Globus pallidus (tissue), 1 donor: ENCODE measurements at regions not wholly inside any gene's neighbourhood (a gene's known extent, or its start where the extent isn't known, plus 50 kb on each side); places are given as distances from the start of the nearest gene placed in this dataset.

Experiments
- DNase-seq: peaks from one replicate; pipeline ENCODE4 v3.0.0-alpha.2; 2015; ENCODE audit warnings: low spot score

DNA sequence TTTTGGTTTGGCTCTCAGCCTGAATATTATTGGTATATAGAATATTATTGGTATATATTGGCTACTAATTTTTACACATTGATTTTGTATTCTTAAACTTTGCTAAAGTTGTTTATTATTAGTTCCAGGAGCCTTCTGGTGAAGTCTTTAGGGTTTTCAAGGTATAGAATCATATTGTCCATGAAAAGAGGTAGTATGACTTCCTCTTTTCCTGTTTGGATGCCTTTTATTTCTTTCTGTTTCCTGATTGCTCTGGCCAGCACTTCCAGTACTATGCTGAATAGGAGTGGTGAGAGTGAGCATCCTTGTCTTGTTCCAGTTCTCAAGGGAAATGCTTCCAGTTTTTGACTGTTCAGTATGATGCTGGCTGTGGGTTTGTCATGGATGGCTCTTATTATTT lies 107.3 kb upstream of the LIPC start:
- DNase-seq, result no peak

DNA sequence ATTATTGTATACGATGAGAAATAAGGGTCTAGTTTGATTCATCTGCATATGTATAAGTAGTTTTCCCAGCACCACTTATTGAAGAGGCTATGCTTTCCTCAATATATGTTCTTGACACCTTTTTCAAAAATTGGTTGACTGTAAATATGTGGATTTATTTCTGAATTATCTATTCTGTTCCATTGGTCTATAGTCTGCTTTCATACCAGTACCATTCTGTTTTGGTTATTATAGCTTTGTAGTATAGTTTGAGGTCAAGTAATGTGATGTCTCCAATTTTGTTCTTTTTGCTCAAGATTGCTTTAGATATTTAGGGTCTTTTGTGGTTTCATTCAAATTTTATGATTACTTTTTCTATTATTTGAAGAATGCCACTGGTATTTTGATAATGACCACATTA lies 103.8 kb upstream of the LIPC start:
- DNase-seq, result no peak

GRCh38 chr15:58329211-58329610 lies 102.6 kb upstream of the LIPC start:
- no peak for DNase-seq

DNA sequence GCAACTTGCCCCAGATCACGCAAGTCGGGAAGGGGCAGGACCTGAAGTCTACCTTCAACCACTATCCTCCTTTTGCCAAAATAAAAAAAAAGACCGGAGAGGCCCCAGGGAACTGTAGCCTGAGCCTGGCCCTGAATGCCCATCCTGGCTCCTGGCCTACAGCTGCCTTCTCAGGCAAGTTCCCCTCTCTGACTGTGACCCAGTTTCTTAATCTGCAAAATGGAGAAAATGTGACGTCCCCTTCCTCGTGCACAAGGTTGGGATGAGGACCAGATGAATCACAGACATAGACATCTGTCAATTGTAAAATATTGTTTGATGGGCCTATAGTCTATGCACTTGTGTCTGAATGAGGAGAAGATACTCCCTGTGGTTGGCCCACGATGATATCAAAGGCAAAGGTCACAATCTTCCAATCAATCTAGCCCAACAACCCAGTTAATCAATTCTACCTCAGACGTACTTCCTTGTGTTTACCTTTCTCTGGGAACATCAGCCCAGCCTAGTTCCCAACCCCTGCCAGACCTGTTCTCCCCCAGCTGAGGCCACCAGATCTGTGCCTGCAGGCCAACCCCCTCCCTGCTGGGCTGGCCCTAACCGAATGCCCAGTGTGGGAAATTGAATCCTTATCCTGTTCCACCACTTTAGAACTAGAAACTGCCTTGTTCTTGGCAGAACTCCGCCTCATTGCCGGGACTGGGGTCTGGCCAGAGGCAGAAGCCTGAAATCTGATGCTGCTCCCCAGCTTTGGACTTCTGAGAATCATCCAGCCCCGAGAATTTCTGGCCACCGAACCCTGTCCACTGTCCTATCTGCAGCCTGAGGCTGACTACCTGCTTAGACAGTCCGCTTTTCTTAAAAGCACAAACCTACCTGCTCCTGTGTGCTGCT lies 101.8 kb upstream of the LIPC start:
- no peak for DNase-seq

DNA sequence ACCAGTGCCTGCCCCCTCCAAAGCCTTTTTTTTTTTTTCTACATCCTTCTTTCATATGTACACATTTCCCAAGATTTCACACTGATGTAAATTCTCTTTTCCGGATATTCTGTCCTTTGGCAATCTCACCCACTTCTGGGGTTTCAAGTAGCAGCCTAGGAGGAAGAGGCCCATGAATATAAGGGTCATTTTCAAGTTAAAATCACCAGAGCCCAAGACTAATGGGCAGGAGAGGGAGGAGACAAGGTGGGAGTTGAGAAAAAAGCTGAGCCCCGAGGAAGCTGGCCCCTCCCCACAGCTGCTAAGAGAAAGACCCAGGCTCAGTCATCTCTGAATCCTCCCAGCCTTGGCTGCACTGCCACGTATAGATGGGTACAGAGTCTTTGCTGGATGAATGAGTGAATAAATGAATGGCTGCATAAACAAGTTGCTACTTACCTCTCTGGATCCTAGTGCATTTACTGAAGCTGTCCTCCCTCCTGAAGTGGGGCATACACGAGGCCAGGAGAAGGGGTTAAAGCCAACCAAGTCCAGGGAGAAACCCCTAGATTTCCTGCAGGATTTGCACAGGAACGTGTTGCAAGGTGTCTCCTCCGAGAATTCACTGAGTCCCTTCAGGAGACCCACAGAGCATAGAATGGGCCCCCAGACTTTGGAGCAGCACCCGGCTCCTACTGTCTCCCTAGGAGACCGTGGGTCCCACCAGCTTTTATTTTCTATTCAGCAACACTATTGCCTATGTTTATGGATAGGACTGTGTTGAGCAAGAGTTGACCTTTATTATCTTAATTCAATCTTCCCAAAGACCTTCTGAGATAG lies 100.8 kb upstream of the LIPC start:
- DNase-seq, result no peak

GRCh38 chr15:58331560-58331912 lies 100.3 kb upstream of the LIPC start:
- no peak for DNase-seq

DNA sequence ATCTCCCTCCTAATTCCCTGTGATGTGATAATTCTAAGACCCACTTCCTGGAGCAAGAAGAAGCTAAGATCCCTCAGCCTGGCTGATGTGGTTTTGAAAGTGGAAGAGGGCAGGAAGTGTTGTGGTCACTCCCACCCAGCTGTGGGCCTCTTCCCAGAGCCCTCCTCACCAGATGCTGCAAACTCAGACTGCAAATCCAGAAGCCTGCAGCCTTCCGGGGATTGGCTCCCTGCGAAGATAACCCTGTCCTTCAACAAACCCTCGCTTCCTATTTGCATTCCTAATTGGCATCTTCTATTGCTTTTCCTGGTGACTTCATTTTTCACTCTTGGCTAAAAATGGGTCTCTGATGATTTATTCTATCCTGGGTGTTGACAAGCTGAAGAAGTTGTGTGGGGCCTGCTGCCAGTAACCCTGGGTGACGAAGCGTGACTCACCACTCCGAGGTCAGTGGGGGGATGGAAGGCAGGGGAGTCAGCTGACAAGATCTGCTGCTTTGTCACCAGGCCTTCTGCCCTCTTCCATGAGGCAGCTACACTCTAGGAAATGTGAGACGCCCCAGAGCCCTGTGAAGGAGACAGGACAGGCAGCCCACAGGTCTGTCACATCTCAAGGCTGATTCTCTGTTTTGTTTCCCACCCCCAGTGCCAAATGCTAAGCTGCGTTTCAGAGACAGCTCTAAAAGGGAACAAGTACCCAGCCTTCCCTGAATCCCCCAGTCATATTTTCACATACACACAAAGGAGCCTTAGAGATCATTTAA lies 99.7 kb upstream of the LIPC start:
- peak; percentile 91 for DNase-seq

GRCh38 chr15:58332676-58333400 lies 99.0 kb upstream of the LIPC start:
- no peak for DNase-seq

DNA sequence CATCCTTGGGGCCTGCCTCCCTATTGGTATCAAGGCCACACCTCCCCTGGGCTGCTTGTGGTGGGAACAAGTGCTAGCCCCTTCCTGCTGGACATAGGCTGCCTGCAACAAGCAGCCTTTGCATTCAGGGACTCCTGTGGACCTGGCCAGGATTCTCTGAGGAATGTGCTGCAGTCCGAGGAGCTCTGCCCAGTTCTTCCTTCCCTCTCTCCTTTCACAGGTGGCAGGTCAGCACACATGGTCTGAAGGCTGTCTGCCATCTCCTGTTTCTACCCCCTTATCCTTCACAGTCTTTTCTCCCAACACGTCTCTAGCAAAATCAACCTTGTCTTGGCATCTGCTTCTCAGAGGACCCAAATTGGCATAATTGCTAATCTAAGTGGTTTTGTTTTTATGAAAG lies 97.0 kb upstream of the LIPC start:
- DNase-seq, result no peak

DNA sequence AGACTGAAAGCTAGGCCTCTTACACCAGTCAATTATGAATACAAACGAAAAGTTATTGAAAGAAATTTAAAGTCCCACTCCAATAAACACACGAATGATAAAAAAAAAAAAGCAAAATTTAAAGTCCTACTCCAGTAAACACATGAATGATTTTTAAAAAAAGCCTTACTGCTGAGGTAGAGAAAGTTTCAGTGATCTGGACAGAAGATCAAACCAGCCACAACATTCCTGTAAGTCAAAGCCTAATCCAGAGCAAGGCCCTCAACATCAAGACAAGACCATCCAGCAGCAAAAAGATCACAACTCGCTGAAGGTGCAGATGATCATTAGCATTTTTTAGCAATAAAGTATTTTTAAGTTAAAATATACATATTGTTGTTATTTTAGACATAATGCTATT lies 95.6 kb upstream of the LIPC start:
- DNase-seq, result no peak

DNA sequence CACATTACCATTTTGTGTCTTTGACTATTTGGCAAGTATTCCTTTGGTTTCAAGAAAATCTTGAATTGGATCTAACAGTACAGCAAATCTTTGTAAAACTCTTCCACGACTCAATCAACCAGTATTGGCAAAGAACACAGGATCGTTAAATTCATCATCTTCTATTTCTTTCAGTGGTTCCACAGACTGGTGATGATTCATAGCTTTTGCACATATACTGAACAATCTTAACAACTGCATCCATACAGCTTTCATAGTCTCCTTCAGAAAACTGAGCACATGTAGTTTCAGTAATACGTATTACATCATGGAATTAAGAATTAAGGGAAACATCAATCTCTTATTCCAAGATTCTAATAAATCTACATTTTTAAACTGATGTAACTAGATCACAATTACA lies 91.6 kb upstream of the LIPC start:
- no peak for DNase-seq

DNA sequence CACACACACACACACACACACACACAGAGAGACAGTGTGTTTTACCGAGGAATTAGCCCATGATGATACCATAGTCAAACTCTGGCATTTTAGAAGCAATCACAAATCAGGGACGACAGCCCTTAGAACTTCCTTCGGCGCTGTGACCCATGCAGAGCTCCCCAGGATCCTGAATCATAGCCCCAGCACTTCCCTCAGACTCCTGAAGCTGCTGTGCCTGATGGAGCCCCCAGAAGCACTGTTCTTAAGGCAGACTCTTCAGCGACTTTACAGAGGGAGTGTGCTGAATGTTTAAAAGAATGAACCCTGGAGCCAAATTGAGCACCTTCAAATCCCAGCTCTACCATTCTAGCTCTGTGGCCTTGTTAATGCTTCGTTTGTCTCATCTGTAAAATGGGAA lies 89.3 kb upstream of the LIPC start:
- DNase-seq, result no peak

- DNase-seq, result no peak
These were observed 87.3 kb upstream of the LIPC start for GRCh38 chr15:58344213-58345070.

DNA sequence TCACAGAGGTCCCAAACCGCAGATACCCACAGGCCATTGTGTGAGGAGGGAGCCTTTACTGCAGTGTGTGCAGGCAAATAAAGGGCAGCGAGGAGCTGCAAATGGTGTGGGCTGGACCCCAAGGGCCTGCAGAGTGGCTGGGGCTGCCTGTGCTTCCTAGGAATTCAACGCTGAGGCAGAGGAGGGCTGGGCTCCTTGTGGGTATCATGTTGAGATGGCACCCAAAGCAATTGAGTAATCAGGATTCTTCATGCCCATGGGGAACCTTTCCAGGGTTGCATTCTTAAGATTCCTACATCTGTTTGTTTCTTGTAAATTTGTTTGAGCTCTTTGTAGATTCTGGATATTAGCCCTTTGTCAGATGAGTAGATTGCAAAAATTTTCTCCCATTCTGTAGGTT lies 85.4 kb upstream of the LIPC start:
- no peak for DNase-seq

DNA sequence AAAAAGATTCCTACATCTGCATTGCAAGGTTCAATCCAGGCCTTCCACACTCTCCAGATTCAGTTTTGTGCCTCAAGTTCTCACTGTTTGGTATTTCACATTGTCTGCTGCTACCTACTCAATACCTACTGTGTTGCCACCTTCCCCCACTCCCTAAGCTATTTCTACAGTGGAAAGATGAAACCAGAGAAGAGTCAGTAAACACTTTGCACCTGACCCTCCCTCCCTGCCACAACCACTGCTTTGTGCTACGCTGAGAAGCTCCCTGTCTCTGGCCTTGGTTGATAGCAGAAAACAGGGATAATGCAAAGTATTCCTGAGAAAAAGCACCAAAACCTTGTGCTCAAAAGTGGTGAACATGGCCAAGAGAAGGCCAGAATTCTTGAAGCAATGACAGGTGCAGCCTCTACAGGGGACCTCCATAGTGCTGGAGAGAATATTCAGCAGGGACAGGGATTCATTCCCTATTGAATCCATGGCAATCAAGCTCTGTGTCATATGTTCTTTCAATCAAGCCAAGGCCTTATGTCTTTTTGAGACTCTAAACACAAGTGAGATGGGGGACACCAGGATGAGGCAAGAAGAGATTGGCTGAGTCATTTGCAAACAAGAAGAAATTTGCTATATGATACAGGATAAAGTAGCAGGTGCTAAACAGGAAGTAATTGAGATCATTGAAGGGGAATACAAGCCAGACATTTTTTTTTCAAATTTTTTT lies 83.5 kb upstream of the LIPC start:
- no peak for DNase-seq

GRCh38 chr15:58352026-58352929 lies 79.5 kb upstream of the LIPC start:
- DNase-seq, result no peak

DNA sequence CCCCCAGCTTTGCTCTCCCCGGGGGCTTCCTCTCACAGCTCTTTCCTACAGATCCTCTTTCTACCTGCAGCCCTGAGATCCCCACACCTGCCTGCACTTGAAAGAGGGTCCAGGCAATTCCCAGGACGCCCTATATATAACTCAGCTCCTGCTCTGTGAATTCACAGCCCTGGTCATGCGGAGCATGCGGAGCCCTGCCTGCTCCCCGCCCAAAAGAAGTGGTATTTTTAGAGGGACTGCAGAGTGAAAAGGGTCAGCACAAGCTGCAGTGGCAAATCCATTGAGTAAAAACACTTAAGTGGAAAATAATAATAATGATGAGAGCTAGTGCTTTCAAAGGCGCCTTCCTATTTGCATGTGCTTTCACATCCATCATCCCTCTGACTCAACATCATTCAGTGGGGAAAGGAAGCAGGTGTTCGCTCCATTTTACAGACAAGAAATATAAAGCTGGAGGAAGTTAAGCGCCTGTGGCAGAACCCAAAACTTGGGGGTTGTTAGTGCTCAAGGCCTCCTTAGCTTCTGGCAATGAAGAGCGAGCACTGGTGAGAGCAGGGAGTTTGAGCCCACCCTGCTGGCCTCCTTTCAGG lies 76.3 kb upstream of the LIPC start:
- DNase-seq, result no peak

- DNase-seq, result no peak
These were observed 75.8 kb upstream of the LIPC start for GRCh38 chr15:58355973-58356372.
